WI38 (cell line): ENCODE measurements at regions not wholly inside any gene's neighbourhood (a gene's known extent, or its start where the extent isn't known, plus 50 kb on each side); places are given as distances from the start of the nearest gene placed in this dataset.

Source experiments
- H3K4me3 ChIP-seq: 2 replicates; pipeline ENCODE4 v1.5.1; 2011; ENCODE audit warnings: low read depth, mild to moderate bottlenecking, control low read depth, low read length
- TF ChIP-seq, protein P1 (sequence below): IDR thresholded peaks from 2 replicates; pipeline ENCODE4 v1.5.1; 2012; ENCODE audit warnings: low read depth, mild to moderate bottlenecking, control low read depth, low read length

DNA sequence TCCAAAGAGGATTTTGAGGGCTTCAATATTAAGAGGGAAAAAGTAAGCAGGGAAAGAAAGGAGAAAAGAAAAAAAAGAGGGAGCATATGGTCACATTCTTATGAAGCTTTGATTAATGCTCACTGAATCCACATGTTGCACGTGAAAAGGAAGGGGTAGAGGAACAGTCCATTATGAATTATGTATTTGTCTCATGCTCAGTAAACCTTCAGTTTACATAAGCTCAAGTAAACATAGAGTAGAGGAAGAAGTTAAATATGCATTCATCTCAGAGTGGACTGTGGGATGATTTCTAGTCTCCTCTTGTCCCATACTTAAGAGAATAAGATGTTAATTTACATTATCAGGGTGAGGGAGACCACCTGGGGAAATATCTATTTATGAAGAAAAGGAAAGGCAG is 334.5 kb downstream of the IPO8 start:
- H3K4me3 ChIP-seq: no peak overlapping the region
- TF ChIP-seq, protein P1, sequence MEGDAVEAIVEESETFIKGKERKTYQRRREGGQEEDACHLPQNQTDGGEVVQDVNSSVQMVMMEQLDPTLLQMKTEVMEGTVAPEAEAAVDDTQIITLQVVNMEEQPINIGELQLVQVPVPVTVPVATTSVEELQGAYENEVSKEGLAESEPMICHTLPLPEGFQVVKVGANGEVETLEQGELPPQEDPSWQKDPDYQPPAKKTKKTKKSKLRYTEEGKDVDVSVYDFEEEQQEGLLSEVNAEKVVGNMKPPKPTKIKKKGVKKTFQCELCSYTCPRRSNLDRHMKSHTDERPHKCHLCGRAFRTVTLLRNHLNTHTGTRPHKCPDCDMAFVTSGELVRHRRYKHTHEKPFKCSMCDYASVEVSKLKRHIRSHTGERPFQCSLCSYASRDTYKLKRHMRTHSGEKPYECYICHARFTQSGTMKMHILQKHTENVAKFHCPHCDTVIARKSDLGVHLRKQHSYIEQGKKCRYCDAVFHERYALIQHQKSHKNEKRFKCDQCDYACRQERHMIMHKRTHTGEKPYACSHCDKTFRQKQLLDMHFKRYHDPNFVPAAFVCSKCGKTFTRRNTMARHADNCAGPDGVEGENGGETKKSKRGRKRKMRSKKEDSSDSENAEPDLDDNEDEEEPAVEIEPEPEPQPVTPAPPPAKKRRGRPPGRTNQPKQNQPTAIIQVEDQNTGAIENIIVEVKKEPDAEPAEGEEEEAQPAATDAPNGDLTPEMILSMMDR: no peak

DNA sequence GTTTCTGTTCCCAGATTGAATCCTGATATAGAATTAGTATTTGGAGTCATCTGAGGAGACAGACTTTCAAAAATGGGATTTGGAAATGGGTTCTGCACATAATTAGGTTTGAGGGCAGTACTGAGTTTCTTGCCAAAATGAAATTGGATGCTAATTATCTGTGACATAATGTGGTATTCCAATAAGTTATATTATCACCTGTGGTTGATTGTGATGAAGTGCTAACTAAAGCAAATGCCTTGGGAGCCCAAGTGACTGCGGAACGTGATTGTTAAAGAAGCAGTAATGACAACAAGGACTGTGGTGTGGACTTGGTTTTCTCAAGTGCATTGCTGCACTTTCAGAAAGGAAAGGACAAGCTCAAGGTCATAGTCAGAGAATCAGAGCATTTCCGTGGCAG is 337.0 kb downstream of the IPO8 start:
- no peak overlapping the region for H3K4me3 ChIP-seq
- TF ChIP-seq, protein P1: no peak

DNA sequence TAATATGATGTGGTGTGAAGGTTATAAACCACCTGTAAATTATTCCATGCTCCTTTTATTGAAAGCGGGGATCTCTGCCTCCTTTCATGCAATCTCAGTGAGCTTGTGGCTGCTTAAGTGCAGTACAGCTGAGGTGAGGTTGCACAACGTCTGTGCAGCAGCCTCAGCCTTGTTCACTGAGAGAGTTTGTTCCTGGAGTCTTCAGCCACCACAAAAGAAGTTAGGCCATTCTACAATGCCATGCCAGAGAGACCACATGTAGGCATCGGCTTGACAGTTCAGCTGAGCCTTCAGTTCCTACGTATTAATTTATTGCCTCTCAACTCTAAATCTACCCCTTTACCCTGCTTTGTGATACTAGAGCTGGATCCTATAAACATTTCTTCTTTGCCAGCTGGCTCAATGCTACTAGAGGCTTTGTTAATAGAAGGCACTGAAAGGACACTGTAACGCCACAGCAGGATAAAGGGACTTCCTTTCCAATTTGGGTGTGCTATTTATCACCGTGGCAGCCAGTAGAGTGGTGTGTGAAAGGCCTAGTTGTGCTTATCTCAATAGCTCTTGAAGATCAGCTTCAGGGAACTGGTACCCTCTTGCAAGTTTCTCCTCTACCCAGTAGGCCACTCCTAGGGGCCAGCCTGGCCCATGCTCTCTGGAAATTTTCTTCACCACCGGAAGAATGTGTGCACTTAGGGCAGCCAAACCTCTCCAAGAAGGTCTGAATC is 337.7 kb downstream of the IPO8 start:
- TF ChIP-seq, protein P1: no peak
- no peak overlapping the region for H3K4me3 ChIP-seq

DNA sequence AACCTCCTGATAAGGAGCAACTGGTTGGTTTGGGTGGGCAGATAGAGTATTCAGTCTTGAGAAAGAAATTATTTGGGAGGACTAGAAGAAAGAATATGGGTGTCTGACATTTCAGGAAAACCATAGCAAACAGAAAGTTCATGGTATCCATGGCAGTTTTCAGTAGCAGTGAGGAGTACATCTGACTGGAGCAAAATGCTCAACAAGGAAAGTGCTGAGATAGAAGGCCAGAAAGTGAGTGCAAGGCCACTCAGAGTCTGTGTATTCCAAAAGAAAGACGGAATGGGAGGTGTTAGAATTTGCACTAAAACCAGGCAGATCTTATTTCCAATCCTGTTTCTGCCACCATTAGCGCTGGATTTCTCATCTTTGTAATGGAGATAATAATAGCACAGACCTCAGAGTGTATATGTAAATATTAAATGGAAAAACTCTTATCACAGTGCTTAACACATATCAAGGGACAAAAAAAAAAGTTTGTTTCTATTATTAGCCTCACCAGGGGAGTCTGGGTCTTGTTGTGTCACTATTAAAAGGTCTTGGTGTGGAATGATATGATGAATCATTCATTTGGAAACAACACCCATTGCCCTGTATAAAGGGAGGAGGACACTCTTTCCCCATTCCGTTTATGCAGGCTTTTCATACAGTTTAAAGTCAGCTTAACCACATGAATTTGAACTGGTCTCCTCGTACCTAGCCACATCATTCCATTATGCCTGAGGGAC is 349.8 kb downstream of the IPO8 start:
- TF ChIP-seq, protein P1: no peak
- no peak overlapping the region for H3K4me3 ChIP-seq

DNA sequence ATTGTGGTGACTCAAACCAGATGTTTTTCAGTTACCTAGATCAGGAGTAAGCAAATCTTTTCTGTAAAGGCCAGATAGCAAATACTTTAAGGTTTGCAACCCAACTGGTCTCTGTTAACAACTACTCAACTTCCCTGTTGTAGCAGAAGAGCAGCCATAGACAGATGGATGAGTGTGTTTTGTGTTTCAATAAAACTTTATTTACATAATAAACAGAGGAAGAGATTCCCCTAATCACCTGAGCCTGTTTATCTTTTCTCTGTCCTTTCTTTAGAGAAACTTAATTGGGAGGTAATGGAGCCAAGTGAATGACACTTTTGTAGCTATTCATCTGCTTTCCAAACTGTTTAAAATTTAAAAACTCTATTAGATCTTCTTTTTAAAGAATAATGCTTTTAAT is 365.1 kb downstream of the IPO8 start:
- TF ChIP-seq, protein P1: no peak
- H3K4me3 ChIP-seq: no peak overlapping the region

DNA sequence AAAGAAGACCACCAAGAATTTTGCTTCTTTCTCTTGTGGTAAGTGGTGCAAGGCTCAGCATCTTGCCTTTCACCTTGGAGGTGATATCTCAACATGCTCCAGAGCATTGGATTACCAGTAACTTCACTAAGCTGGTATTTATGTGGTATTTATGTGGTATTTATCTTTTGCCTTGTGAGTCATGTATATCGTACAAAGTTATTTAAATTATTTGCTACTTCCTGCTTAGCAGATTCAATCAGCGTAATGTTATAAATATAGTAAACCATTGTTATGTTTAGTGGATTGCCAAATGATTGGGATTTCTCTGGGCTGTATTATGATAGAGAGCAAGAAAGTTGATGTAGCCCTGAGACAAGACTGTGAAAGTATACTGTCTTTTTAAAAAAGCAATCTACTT is 366.4 kb downstream of the IPO8 start:
- H3K4me3 ChIP-seq: no peak overlapping the region
- TF ChIP-seq, protein P1: no peak

DNA sequence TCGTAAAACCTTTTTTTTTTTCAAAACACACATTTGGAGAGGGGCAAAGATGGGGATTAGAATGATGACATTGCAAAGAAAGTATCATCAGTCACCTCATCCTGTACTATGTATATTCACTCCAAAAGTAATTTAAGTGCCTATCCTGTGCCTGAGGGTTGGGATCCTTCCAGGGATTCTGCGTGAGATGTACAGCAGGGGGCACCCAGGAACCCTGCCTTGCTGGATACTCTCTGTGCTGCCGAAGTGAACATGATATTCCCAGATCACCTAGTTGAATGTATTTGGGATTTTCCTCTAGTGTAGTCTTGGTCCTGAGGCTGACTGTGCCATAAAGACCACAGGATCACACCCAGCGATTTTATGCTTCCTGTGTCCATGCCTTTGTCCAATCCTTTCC is 372.7 kb downstream of the IPO8 start:
- TF ChIP-seq, protein P1: no peak
- no peak overlapping the region for H3K4me3 ChIP-seq
